SU-DHL-6 (cell line): ENCODE measurements at regions not wholly inside any gene's neighbourhood (a gene's known extent, or its start where the extent isn't known, plus 50 kb on each side); places are given as distances from the start of the nearest gene placed in this dataset.
"Not testable (repeated sequence)": the region's sequence is repeated elsewhere in the genome, so short reads cannot be mapped to it uniquely, and the experiment has no call there.

Source experiments
- H2AFZ ChIP-seq: fragments of 200-600 bp; sonication (generic); 2 replicates; pipeline ENCODE4 v1.6.1; 2014; ENCODE audit warnings: low read depth, mild to moderate bottlenecking, moderate library complexity, mixed read lengths, antibody characterized with exemption, low read length; ENCODE audit not compliant: severe bottlenecking
- H3F3A ChIP-seq: fragments of 200-600 bp; shearing (Covaris generic); 2 replicates; pipeline ENCODE4 v1.6.0; 2016; ENCODE audit warnings: antibody characterized with exemption, mild to moderate bottlenecking; ENCODE audit not compliant: insufficient read depth
- H3K27ac ChIP-seq: fragments of 200-600 bp; sonication (generic); 2 replicates; pipeline ENCODE4 v1.5.1; 2016; ENCODE audit warnings: low read depth, mild to moderate bottlenecking, low read length, moderate library complexity, mixed read lengths
- H3K27me3 ChIP-seq: fragments of 200-600 bp; sonication (generic), shearing (Covaris generic); 2 replicates; pipeline ENCODE4 v1.6.0; 2014; ENCODE audit warnings: mild to moderate bottlenecking, low read length
- H3K36me3 ChIP-seq: fragments of 200-600 bp; sonication (generic); 2 replicates; pipeline ENCODE4 v1.6.1; 2014; ENCODE audit warnings: mild to moderate bottlenecking, low read length, mixed read lengths
- H3K4me2 ChIP-seq: fragments of 300-600, 200-600 bp; shearing (Covaris generic), sonication (generic); 2 replicates; pipeline ENCODE4 v1.6.0; 2014; ENCODE audit warnings: low read length, low read depth, mild to moderate bottlenecking; ENCODE audit not compliant: poor library complexity, severe bottlenecking
- H3K4me3 ChIP-seq: fragments of 200-600 bp; sonication (generic); 2 replicates; pipeline ENCODE4 v1.5.1; 2014; ENCODE audit warnings: antibody characterized with exemption, low read length, mild to moderate bottlenecking, mixed read lengths; ENCODE audit not compliant: insufficient read depth, poor library complexity, severe bottlenecking
- H3K79me2 ChIP-seq: fragments of 200-600 bp; sonication (generic); 2 replicates; pipeline ENCODE4 v1.6.1; 2014; ENCODE audit warnings: mild to moderate bottlenecking, low read length, moderate library complexity; ENCODE audit not compliant: insufficient read depth
- H3K9ac ChIP-seq: fragments of 200-600 bp; sonication (generic); 2 replicates; pipeline ENCODE4 v1.7.0; 2014; ENCODE audit warnings: mild to moderate bottlenecking, low read length
- H3K9me2 ChIP-seq: fragments of 200-600 bp; sonication (generic); replicated peaks from 2 replicates; pipeline ENCODE4 v1.6.1; 2014; ENCODE audit warnings: low read length; ENCODE audit not compliant: insufficient read depth
- H3K9me3 ChIP-seq: fragments of 200-600 bp; sonication (generic); 2 replicates; pipeline ENCODE4 v1.6.1; 2014; ENCODE audit warnings: low read length, mixed read lengths; ENCODE audit not compliant: insufficient read depth
- H4K20me1 ChIP-seq: fragments of 200-600 bp; sonication (generic); 2 replicates; pipeline ENCODE4 v1.6.1; 2014; ENCODE audit warnings: low read depth, mild to moderate bottlenecking, antibody characterized with exemption, low read length, moderate library complexity, mixed read lengths
- CTCF ChIP-seq: fragments of 200-600 bp; sonication (generic); IDR thresholded peaks from one replicate; pipeline ENCODE4 v1.5.1; 2017; ENCODE audit warnings: antibody characterized with exemption, mild to moderate bottlenecking, low read length, moderate library complexity; ENCODE audit not compliant: insufficient read depth, poor library complexity, severe bottlenecking
- EZH2phosphoT487 ChIP-seq: fragments of 200-600 bp; sonication (generic), shearing (Covaris generic); conservative IDR thresholded peaks from 2 replicates; pipeline ENCODE4 v1.6.1; 2018; ENCODE audit warnings: mild to moderate bottlenecking, antibody characterized with exemption, low read length, moderate library complexity, mixed read lengths

- H3K27ac ChIP-seq, result no peak overlapping the region
- H2AFZ ChIP-seq, result no peak overlapping the region
- H3K9me3 ChIP-seq, result no peaks in the 10 kb centered on the region
- H3K9me2 ChIP-seq, result no peaks in the 10 kb centered on the region
- H3K79me2 ChIP-seq, result no peaks in the 10 kb centered on the region
- no peaks in the 10 kb centered on the region for H3F3A ChIP-seq
- no peak overlapping the region for H3K9ac ChIP-seq
- no peaks in the 10 kb centered on the region for H4K20me1 ChIP-seq
- H3K36me3 ChIP-seq, result no peaks in the 10 kb centered on the region
- H3K4me3 ChIP-seq, result no peak overlapping the region
- no peak for TF ChIP-seq EZH2phosphoT487
- no peak for TF ChIP-seq CTCF
- no peaks in the 10 kb centered on the region for H3K27me3 ChIP-seq
- no peak overlapping the region for H3K4me2 ChIP-seq
Measured at GRCh38 chr13:86491121-86491520, 691.9 kb upstream of the SLITRK6 start.

GRCh38 chr13:86501931-86502330 is 702.7 kb upstream of the SLITRK6 start:
- H3K27me3 ChIP-seq, H4K20me1 ChIP-seq, H3K9ac ChIP-seq, H2AFZ ChIP-seq, H3F3A ChIP-seq, H3K9me3 ChIP-seq, H3K79me2 ChIP-seq, H3K9me2 ChIP-seq, H3K4me2 ChIP-seq, H3K36me3 ChIP-seq, H3K27ac ChIP-seq, H3K4me3 ChIP-seq: not testable (repeated sequence)

- Histone ChIP-seq H3K27me3 (no peaks in the 10 kb centered on the region), H2AFZ (no peak overlapping the region), H3K9me2 (no peaks in the 10 kb centered on the region), H3K79me2 (no peaks in the 10 kb centered on the region), H3F3A (no peaks in the 10 kb centered on the region), H3K4me2 (no peak overlapping the region), H3K9ac (no peak overlapping the region), H3K36me3 (no peaks in the 10 kb centered on the region), H3K27ac (no peak overlapping the region), H3K9me3 (no peaks in the 10 kb centered on the region), H3K4me3 (no peak overlapping the region), H4K20me1 (no peaks in the 10 kb centered on the region)
- TF ChIP-seq EZH2phosphoT487 (no peak), CTCF (no peak)
Measured at GRCh38 chr13:86510792-86511191, 711.6 kb upstream of the SLITRK6 start.

GRCh38 chr13:86541461-86541860 is 742.2 kb upstream of the SLITRK6 start:
- TF ChIP-seq CTCF, result no peak
- no peak for TF ChIP-seq EZH2phosphoT487
- Histone ChIP-seq H3K27ac (no peak overlapping the region), H2AFZ (no peak overlapping the region), H4K20me1 (no peaks in the 10 kb centered on the region), H3K9me3 (no peaks in the 10 kb centered on the region), H3K36me3 (no peaks in the 10 kb centered on the region), H3K9ac (no peak overlapping the region), H3K9me2 (no peaks in the 10 kb centered on the region), H3F3A (no peaks in the 10 kb centered on the region), H3K4me3 (no peak overlapping the region), H3K4me2 (no peak overlapping the region), H3K79me2 (no peaks in the 10 kb centered on the region), H3K27me3 (no peaks in the 10 kb centered on the region)
